ENCODE measurements at regions not wholly inside any gene's neighbourhood (a gene's known extent, or its start where the extent isn't known, plus 50 kb on each side); places are given as distances from the start of the nearest gene placed in this dataset.

DNA sequence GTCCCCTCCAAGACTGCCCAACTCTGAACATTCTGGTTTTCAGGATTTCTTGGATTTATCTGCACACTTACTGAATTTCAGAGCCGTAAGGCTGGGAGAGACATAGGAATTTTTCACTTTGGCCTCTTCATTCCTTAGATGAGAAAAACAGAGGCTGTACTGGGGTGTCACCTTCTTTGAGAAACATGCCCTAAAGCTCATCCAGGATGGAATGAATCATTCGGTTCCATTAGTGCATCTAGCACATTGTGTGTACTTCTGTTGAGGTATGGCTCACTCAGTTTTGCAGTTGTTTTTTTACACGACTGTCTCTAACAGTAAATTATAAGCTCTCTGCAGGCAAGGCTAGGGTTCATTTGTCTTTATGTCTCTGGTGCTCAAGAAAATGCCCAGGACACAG lies 383.4 kb downstream of the GATA3 start:
- DNase-seq: no peak

DNA sequence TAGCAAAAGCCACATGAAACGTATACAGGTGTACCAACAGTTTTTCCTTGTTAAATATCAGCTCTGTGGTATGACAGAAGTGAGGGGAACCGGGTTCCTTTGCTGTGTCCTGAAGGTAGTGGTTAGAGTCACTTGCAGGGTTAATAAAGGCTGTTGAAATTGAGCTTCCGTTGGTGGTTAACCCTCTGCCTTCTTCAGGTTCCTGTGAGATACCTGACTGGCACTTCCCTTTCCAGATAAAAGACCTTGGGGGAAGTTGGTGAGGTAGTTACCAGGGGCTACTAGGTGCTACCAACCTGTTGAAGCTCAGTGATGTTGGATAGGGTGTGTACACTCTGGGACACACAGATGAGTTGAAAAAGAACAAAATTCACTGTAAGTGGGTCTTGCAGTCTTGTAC lies 384.1 kb downstream of the GATA3 start:
- DNase-seq: peak; percentile 58

DNA sequence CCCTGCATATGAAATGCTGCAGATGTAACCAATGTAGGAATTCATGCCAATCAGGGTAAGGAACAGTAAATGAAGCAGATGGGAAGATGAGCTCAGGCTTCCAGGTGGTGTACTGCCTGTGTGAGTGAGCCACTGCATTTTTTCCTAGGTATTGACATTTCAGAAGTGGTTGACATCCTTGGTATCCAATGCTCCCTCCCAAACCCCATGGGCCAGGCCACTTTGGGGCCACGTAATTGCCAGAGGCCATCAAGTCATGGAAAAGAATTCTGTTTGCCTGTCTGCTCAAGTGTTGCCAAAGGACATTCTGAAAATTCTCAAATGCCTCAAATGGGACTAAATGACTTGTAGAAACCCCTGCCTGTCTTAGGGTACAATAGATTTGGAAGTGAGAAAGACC lies 384.6 kb downstream of the GATA3 start:
- no peak for DNase-seq

DNA sequence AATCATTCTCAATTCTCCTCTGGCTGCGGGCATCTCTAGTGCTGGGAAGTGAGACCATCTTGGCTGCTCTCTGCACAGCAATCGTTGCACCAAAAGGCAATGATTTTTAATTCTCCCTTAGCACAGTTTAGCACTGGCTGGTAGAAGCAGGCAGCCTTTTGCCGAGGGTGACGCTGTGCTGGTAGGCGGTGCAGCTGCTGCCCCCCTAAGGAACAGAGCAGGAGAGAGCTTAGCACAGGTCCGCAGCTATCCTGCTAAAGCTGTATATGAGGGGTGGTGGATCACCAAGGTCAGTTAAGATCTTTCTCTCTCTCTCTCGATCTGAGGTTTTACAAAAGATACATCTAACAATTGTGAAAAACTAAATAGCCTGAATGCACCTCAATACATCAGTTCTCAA lies 390.1 kb downstream of the GATA3 start:
- peak; percentile 10 for DNase-seq

DNA sequence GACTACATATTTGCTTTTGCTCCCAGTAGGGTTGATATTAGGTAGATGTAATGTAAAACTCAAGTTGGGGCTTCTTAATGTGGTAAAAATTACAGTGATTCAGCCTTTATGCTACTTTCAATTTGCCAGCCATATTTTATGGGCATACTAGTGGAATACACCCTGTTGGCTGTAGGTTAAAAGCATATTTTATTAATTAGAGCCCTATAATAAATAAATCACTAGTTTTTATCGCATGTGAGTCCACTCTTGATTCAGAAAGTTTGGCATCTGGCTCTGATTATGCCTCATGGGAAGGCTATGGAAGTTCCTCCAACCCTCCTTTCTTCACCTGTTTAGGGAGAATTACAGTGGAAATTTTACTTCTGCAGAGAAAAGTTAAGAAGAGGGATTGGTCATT lies 390.9 kb downstream of the GATA3 start:
- DNase-seq: no peak

DNA sequence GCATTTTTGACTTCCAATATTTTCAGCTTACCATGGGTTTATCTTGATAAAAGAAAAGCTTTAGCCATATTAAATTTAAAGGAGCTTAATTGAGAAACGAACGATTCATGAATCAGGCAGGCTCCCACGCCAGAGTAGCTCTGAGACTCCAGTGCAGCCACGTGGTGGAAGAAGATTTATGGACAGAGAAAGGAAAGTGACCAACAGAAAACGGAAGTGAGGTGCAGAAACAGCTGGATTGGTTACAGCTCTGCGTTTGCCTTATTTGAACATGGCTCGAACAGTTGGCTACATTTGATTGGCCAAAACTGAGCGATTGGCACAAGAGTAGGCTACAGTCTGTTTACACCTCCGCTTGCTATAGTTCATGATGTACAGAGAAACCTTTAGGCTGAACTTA lies 395.4 kb downstream of the GATA3 start:
- DNase-seq: no peak

DNA sequence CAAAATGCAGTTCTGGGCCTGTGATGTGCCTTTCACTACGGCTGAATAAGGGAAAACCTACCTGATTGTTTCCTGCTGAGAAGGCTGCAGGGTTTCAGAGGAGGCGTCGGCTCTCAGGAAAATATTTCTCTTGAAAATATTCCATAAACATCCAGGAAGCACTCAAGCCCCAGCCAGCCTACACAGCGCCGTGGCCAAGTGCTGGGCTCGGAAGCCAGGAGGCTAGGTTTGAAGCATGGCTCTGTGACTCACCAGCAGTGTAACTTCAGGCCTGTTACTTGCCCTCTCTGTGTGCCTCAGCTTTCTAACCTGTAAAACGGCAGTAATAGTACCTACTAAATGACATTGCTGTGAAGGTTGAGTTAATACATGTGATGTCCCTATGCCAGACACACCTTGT lies 399.1 kb downstream of the GATA3 start:
- no peak for DNase-seq

DNA sequence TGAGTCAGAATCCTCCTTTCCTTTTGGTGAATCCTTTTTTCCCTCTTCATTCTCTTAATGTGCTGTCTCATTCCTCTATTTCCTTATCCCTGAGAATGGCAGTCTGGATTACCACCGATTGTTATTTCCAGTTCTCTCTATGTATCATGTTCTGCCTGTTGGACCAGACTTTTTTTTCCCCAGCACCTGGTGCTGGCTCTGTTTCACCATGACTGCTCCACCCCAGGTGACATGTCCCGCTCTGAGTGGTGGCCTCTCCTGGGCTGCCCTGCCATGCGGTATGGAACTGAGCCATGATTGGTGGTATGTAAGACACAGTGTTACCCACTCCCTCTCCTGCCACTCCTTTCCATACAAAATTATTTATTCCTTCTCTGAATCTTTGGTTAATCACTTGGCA lies 399.9 kb downstream of the GATA3 start:
- no peak for DNase-seq

DNA sequence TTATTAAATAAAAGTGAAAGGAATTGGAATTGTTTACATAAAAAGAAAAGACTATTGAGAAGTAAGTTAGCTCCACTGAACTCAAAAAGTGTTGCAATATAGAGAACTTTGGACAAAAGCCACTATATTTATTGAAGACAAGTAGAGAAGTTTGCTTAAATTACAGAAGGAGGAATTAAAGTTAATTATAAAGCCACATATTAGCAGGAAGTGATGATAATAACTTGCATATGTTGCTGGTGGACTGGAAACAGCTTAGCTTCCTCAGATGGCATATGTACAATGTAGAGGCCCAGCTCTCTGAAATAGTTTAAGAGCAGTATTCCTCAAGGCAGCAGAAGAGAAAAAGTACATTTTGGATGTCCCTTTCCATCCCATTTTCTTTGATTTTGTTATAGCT lies 400.7 kb downstream of the GATA3 start:
- no peak for DNase-seq

DNA sequence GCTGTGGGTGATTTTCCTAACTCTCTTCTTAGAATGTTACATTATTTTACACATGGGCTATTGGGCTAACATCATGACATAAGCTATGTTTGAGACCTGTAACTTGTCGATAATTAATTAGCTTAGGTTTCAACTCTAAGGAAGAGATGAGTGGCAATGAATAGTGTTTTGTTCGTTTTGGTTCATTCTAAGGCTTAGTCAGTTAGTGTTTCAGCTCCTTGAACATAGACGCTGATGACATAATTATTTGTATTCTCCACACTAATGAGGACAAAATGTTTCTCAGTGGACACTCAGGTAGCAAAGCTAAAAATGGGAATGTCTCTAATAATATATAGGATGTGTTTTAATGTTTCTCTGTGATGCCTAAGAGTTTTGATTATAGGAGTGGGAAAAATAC lies 401.9 kb downstream of the GATA3 start:
- DNase-seq: no peak

DNA sequence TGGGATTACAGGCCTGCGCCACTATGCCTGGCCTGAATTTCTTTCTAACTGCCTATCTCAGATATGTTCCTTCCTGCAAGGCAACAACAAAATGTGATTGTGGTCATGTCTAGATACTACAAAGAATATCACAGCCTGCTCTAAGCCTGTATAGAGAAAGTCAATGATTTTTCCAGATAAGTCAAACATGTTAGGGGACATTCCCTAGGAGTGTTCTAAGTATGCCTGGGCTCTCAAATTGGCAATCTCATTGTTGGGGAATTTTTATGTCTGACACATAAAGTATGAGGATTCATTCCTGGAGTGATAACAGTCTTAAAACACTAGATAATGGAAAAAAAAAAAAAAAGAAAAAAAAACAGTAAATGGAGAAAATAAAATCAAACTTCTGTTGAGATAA lies 406.1 kb downstream of the GATA3 start:
- no peak for DNase-seq

DNA sequence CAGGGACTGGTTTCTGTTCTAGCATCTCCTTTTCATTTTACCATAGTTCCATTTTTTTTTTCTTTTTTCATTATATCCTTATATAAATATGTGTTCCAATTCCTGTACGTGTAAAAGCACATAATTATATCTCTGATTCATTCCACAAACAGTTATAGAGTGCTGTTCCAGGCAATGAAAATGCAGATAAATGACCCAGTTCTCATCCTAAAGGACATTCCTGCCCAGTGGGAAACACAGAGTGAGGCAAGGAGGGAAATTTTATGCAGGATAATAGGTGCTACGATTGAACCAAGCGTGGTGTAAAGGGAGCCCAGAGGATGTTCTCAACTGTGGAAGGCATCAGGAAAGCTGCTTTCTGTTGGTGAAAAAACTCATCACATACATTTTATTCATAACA lies 408.1 kb downstream of the GATA3 start:
- no peak for DNase-seq

DNA sequence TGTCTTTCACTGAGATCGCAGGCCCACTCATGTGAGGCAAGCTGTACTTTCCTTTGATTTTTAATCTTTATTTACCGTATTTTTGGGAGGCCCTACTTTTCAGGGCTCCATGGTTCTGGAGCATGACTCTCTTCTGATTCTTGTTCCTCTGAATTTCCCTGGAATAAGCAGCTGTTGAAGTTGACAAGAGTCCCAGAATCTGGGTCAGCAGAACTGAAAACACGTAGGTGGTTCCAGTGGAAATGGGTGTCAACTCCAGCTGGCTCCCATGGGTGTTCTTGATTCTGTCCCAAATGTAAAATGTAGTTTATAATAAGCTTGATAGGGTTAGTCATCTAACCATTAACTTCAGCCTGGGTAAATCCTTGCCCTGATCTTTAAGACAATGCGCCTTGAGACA lies 409.4 kb downstream of the GATA3 start:
- no peak for DNase-seq

DNA sequence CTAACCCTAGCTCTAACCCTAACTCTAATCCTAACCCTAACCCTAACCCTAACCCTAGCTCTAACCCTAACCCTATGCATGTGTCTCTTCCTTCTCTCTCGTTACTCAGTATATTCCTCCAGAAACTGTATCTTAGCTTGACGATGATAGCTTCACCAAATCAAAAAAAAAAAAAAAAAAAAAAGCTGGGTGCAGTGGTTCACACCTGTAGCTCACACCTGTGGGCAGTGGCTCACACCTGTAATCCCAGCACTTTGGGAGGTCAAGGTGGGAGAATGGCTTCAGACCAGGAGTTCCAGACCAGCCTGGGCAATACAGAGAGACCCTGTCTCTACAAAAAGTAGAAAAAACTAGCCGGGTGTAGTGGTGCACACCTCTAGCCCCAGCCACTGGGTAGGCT lies 414.0 kb downstream of the GATA3 start:
- no peak for DNase-seq

DNA sequence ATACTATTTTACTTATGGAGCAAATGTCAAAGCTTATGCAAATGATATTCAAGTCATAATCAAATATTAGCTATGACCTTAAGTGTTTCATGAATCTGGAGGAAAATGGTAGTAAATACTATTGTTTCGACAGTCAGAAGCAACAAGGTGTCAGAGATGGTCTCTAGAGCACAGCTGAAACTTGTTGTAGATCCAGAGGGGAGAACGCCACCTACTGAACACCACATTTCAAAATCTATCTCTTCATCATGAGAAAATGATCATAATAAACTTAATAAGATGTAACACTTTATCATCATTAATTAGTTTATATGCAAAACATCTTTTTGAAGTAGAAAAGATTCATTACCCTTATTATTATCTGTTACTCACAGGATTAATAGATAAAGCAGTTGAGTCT lies 418.7 kb downstream of the GATA3 start:
- DNase-seq: peak; percentile 39

DNA sequence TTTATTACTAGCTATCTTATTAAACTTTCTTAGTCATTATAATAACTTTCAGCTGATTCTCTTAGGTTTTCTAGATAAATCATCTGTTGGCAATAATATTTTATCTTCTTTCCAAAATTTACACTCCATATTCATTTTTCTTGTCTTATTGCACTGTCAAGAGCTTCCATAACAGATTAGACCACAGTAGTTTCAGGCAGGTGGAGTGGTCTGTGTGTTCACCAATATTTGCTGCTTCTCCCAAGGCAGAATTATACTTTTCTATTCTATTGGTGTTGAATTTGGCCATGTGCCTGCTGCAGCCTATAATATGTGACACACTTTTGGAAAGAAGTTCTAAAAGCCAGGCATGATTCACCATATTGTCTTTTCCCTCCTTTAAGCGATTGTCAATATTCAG lies 422.8 kb downstream of the GATA3 start:
- no peak for DNase-seq

DNA sequence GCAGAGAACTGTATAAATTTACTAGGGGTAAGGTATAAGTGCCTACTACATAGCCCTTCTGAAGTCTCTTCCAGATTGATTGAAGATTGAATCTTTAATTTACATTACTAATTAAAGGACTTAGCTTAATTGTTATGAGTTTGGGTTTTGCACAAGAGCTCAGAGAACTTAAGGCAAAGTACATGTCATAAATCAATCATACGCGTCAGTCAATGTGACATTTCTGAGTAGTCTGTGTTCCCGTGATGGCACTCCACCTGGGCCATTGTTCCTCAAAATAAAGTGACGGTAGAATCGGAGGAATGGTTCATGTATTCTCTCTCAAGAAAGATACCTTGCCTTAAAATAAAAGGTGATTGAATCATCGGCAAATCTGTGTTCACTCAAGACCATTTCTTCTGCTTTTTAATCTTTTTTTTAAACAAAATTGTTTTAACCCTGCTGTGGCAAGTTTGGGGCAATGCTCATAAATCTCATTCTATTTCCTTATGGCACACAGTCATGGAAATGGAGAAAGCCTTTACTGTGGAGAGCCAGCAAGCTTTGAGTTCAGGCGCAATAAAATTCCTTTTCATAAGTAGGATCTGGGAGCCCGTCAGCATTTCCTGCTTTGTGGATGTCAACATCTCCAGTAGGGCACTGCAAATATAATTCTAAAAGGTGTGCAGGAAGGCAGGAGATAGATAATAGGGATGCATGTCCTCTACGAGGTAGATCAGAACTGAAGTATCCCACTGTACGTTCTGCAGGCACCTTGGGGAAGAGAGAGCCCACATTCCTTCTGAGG lies 427.4 kb downstream of the GATA3 start:
- DNase-seq: no peak

DNA sequence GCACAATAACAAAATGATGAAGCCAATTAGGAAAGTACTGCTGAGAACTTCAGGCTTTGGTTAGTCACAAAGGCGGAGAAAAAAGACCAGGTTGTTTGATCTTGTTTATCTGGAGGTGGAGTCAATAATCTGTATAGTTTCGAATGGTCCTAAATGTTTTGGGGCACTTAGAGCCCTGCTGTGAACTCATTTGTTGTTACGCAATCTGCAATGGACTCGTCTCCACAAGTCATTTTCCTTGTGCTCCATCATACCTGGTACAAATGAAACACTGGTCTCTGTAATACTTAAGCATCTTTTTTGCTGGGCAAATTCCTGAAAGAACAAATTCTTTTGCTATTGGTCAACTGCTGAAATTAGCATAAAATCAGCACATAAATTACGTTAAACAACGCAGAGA lies 430.5 kb downstream of the GATA3 start:
- DNase-seq: no peak

DNA sequence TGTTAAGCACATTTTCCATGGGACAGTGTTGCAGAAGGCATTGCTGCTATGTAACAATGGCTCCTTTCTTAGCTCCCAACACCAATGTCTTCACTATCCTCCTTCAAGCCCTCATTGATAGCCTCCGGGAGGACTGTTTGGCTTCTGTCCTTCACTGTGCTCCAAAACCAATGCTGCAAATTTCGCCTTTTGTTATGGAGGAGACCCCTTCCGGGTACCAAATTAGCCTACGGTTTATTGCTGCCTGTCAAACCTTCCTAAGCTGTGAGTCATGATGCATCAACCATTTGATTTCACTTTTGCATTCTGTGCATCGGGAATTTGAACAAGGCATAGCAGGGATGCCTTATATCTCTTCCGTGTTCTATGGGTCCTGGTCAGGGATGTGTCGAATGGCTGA lies 432.9 kb downstream of the GATA3 start:
- DNase-seq: no peak

DNA sequence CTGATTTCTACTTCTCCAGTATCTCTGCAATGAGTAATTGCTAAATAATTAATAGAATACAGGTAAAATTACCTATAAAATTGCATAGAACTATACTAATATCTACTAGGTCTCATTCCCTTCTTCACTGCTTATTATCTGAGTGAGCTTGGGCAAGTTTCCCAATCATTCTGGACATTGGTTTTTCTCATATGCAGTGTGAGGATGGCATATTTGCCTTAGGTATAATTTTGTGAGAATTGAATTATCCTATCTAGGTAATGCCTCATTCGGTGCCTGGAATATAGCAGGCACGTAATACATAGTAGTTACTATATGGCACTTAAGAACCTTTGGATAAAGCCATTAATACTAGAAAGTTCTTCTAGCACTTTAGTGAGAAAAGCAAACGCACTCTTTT lies 434.7 kb downstream of the GATA3 start:
- DNase-seq: no peak

DNA sequence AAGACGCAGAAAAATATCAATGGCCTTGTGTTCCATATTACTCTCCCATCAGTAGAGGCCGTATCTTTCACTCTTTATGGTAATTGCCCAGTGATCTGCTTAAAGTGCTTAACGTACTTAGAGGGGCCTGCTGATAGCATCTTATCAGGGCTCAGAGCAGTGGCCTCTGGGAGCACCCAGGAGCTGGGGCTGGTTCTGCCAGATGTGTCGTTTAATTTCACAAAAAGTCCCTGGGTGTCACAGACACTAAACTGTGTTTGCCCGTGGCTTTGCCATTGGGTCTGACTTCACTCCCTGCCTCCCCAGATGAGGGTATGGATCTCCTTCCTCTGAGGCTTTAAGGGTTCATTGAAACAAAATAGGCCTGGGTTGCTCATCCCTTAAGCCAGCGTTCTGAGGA lies 435.3 kb downstream of the GATA3 start:
- DNase-seq: no peak

DNA sequence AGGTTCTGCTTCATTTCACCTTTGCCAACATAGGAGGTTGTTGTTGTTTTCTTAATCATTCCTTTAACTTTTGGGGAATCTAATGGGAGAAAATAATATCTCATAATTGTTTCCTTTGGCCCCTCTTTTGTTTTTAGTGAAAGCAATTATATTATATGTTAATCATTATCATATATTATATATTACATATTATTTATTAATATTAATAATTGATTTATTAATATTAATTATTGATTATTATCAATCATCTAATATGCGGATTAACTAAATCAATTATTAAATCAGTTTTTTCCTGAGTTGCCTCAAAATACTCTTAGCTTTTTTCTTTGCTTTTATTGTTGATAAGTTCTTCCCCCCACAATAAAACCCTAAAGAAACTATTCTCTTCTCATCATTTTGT lies 443.8 kb downstream of the GATA3 start:
- DNase-seq: no peak

DNA sequence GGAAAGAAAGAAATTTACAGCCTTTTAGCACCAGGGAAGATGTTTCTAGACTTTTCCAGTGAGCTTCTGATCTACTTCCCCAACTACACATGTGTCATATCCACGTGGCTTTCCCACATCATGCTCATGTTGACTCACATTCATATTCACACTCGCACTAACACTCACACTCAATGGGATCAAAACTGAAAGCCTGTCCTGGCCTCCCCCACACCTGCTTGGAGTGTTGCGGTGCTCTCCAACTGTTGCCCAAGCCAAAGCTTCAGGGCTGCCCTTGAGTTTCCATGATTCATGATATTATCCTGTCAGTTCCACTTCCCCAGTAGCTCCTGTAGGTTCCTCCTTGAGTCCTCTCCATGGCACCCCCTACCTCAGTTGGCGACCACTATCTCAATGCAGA lies 444.4 kb downstream of the GATA3 start:
- DNase-seq: no peak

DNA sequence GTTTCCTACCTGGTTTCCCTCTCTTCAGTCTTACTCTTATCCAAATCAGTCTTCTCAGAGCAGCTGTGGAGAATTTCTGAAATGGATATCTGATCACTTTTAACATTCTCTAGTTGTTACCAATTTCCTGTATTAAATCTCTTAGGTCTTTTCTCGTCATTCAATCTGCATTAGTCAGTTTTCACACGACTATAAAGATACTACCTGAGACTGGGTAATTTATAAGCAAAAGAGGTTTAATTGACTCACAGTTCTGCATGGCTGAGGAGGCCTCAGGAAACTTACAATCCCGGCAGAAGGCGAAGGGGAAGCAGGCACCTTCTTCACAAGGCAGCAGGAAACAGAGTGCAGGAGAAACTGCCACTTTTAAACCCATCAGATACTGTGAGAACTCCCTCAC lies 444.8 kb downstream of the GATA3 start:
- no peak for DNase-seq

DNA sequence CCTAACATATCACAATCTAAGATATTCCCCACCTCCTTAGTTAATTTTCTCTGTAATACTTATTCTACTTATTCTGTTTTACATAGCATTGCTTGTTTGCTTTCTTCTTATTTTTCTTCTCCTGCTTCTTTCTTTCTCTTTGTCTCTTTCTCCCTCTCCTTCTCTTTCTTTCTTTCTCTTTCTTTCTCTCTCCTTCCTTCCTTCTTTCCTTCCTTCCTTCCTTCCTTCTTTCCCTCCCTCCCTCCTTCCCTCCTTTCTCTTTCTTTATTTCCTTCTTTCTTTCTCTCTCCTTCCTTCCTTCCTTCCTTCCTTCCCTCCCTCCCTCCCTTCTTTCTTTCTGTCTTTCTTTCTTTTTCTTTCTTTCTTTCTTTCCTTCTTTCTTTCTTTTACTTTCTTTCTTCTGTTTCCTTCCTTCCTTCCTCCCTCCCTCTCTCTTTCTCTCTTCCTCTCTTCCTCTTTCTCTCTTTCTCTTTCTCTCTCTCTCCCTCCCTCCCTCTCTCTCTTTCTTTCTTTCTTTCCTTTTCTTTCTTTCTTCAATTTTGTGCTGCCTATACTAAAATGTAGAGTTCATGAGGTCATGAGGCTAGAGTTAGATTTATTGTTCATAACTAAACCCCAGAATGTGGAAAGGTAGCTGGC lies 445.4 kb downstream of the GATA3 start:
- DNase-seq: no peak
